ENCODE measurements at regions not wholly inside any gene's neighbourhood (a gene's known extent, or its start where the extent isn't known, plus 50 kb on each side); places are given as distances from the start of the nearest gene placed in this dataset.

GRCh38 chr5:51449026-51449425 lies 65.8 kb downstream of the ISL1 start:
- no peak for DNase-seq

- DNase-seq: no peak
Observed at GRCh38 chr5:51452562-51452961, 69.3 kb downstream of the ISL1 start.

- DNase-seq: peak; percentile 0
Observed at GRCh38 chr5:51465165-51465564, 81.9 kb downstream of the ISL1 start.

- no peak for DNase-seq
Observed at GRCh38 chr5:51466214-51466613, 83.0 kb downstream of the ISL1 start.

GRCh38 chr5:51468196-51468595 lies 84.9 kb downstream of the ISL1 start:
- DNase-seq: no peak

GRCh38 chr5:51471630-51472029 lies 88.4 kb downstream of the ISL1 start:
- DNase-seq: no peak

GRCh38 chr5:51472472-51472871 lies 89.2 kb downstream of the ISL1 start:
- no peak for DNase-seq

GRCh38 chr5:51475628-51476027 lies 92.4 kb downstream of the ISL1 start:
- DNase-seq: no peak

- no peak for DNase-seq
Observed at GRCh38 chr5:51476431-51476830, 93.2 kb downstream of the ISL1 start.

GRCh38 chr5:51479840-51480239 lies 96.6 kb downstream of the ISL1 start:
- no peak for DNase-seq

GRCh38 chr5:51484326-51484725 lies 101.1 kb downstream of the ISL1 start:
- no peak for DNase-seq

GRCh38 chr5:51486158-51486557 lies 102.9 kb downstream of the ISL1 start:
- DNase-seq: no peak

GRCh38 chr5:51487952-51488351 lies 104.7 kb downstream of the ISL1 start:
- no peak for DNase-seq

- DNase-seq: no peak
Observed at GRCh38 chr5:51488803-51489642, 105.8 kb downstream of the ISL1 start.

- no peak for DNase-seq
Observed at GRCh38 chr5:51494821-51495220, 111.6 kb downstream of the ISL1 start.

- DNase-seq: no peak
Observed at GRCh38 chr5:51495672-51496071, 112.4 kb downstream of the ISL1 start.

GRCh38 chr5:51517838-51518237 lies 134.6 kb downstream of the ISL1 start:
- DNase-seq: no peak

- no peak for DNase-seq
Observed at GRCh38 chr5:51518607-51519006, 135.4 kb downstream of the ISL1 start.

- DNase-seq: no peak
Observed at GRCh38 chr5:51521583-51521982, 138.3 kb downstream of the ISL1 start.

GRCh38 chr5:51539232-51539631 lies 156.0 kb downstream of the ISL1 start:
- DNase-seq: no peak

GRCh38 chr5:51544031-51544785 lies 161.0 kb downstream of the ISL1 start:
- no peak for DNase-seq

- no peak for DNase-seq
Observed at GRCh38 chr5:51556833-51557232, 173.6 kb downstream of the ISL1 start.

GRCh38 chr5:51558682-51559081 lies 175.4 kb downstream of the ISL1 start:
- DNase-seq: no peak

- no peak for DNase-seq
Observed at GRCh38 chr5:51559339-51559738, 176.1 kb downstream of the ISL1 start.
